GM18867 (cell line): ENCODE measurements at regions not wholly inside any gene's neighbourhood (a gene's known extent, or its start where the extent isn't known, plus 50 kb on each side); places are given as distances from the start of the nearest gene placed in this dataset.

Experiments
- ATAC-seq: cut with Tn5 transposase; IDR thresholded peaks from one replicate; pipeline ENCODE4 v1.9.1; 2021; ENCODE audit warnings: mild to moderate bottlenecking, moderate library complexity; ENCODE audit not compliant: unreplicated experiment

DNA sequence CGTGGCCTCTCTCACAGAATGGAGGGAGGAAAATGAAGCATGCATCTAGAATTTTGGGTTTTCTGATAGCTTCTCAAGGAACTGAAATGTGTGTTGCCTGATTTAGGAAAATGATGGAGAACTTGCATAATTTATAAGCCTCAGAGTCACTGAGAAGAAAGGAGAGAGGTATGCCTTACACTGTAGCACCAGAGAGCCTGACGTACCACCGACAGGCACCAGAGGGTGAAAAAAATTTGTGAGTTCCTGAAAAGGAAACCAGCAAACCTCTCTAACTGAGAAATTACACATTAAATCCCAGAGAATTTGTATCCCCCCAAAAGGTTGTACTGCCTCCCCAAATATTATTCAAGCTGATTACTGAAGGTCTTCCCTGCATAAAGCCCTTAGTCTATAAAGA lies 915.3 kb upstream of the SLITRK6 start:
- ATAC-seq, result no peak

DNA sequence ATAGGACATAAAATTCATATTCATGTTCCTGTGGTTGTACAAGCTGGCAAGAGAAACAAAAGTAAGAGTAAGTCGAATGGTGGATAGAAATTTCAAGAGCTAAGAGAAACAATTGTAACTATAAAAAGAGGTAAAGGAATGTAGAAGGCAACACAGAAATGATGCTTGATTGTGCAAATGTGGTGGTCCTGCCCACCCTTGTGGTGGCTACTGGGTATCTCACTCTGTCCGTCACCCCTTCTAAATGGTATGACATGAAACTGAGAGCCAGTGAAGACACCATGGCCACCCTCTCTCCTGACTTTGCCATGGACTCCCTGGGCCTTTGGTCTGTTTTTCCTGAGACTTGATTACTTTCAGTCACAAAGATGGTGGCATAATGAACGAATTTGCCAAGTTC lies 925.9 kb upstream of the SLITRK6 start:
- ATAC-seq, result no peak

DNA sequence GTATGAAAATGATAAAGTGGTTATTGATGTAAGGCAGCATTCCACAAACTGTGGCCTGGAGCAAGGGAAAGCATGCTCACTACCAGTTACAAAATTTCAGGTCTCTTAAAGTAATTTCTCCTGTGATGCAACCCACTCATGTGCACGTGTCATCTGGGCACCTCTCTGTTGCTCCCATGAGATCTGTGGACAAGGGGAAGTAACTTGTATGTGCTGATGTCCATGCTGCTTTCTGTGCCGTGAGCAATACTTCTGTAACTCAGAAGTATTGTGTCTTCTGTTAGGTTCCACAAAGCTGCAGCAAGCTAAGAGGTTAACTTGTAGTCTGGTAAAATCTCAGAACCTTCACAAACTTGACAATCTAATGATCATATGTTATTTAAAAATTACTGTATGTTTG lies 930.0 kb upstream of the SLITRK6 start:
- ATAC-seq, result no peak

DNA sequence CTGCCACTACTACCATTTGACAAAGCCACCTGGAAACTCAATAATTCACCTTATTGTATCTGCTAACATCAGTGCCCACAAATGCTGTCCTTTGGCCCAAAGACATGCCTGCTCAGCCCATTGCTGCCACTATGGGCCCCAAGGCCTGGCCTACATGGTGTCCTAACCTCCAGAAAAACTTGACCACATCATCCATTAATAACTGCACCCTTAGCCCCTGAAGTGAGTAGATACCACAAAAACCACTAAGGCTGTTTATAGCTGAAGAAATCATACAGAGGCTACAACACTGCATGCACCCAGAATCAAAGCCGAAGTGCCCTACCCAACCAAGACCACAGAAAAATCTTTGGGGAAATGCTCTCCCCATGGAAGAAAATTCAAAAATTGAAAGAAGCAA lies 932.8 kb upstream of the SLITRK6 start:
- no peak for ATAC-seq

DNA sequence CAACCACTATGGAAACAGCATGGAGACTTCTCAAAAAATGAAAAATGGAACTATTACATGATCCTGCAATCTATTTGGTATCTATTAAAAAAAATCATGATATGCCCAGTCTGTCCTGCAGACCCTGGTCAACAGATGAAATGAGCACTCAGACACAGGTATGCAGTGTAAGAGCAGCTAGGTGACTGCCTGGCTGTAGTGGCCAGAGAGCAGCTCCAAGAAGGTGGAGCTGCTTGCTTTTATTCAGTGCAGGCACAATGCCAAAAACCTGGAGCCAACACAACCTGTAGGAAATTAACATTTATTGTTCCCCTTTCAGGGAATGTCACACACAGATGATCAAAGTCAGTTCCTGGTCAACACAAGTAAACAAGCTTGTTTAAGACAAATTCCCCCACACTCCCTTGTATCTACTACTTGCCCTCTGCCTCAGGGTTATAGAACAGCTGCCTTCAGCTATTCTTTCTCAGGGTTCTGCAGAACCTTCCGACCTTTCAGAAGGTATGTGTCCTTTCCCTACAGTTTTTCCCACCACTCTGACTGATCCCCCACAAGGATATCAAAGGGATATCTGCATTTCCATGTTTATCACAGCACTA lies 933.7 kb upstream of the SLITRK5 start:
- ATAC-seq, result no peak

DNA sequence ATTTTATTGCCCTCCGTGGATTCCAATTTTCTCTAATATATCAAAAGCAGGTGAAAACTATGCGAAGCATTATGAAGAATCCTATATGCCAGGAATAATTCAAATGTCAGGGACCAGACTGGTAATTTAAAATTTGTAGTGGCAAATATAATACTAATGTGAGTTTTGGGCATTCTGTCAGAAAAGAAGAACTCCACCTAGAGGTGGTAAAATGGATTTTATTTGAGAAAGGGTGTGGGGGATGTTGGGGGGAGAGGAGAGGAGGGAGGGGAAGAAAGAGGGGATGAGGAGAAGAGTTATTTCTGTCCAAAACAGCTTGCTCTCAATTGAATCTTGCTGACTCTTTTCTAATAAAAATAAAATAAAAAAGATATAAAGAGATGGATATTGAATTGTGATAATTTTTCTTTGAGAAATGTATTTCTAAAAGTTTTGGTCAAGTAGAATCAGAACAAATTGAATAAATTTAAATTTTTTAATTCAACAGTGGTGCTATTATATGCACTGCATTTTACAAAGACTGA lies 929.3 kb upstream of the SLITRK5 start:
- ATAC-seq, result no peak

DNA sequence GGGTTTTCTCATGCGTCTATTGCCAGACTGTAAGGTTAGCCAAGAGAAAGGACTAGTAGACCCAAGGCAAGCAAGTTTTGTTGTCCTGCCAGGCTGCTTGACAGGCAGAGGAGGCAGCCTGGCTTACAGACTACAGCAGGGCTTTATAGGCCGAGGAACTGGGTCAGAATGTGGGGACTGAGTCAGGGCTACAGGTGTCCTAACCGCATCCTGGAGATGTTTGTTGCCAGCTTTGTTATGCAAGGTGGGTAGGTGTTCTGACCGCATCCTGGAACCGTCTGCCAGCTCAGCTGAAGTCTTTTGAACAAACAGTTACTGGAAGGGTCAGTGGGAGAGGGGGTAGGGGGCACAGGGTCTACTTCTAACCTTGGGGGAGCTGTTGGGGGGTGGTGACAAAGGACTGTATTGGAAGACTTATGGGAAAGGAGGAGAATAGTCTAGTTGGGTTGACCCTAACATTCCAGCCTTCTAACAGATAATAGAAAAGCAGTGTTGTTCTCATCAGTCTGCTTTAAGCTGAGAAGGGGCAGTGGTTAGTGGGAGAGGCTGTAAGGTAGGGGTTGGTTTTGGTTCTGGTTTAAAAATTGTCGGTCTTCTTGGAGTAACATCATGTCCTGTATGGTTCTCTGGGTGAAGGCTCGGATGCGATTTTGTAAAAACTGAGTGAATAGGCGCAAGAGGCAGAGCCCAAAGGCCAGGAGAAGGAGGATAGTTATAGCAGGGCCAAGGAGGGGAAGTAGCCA lies 913.8 kb upstream of the SLITRK5 start:
- ATAC-seq, result no peak

DNA sequence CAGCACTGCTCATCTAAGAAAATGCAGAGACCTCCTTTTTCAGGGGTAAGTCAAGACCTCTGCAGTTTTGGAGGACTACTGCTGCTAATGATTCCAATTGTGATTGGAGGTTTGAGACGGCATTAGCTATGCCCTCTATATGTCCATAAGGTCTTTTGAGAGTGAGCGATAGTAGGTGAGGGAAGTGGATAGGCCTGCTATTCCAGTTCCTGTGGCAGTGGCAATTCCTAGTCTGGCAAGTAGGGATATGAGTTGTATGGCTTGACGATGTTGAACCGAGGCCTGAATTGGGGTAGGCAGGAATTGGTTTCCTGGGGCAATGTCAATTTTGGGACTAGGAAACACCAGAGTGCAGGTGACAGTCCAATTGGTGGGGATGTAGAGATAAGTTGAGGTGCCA lies 913.1 kb upstream of the SLITRK5 start:
- no peak for ATAC-seq

DNA sequence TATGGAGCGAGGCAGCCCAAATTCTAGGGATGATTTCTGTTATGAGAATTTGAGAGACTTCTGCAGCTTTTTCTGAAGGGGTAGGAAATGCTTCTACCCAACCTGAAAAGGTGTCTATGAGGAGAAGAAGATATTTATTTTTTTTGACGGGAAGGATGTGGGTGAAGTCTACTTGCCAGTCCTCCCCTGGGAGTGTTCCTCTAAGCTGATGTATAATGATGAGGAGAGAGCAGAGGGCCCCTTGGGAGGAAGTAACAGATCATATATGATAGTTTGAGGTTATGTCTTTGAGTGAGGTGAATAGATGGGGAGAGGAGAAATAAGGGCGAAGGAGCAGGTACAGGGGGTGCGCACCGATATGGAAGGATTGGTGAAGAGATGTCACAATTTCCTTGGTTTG lies 910.6 kb upstream of the SLITRK5 start:
- ATAC-seq, result no peak

DNA sequence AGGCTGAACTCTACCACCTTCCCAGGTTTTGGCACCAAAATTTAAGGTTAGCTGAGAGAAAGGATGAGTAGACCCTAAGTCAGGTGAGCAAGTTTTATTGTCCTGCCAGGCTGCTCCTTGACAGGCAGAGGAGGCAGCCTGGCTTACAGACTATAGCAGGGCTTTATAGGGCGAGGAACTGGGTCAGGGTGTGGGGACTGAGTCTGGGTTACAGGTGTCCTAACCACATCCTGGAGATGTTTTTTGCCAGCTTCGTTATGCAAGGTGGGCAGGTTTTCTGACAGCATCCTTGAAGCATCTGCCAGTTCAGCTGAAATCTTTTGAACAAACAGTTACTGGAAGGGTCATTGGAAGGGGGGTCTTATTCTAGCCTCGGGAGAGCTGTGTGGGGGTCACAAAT lies 905.7 kb upstream of the SLITRK5 start:
- ATAC-seq, result no peak

DNA sequence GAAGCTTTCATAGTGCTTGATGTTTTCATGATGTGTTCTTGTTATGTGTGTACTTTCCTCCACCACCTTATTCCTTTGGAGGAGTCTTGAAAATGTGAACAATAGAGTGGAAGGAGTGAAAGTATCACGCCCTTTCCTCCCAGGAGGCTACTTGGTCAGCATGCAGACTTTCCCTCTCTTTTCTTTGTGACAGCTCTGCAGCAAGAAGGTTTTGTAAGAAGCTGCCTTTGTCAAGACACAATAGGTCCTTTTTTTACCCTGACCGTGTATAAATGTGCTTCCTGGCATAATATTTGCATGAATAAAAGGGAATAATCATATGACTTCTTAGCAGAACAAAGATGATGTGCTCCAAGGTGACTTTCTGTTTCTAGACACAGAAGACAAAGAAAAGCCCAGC lies 882.6 kb upstream of the SLITRK5 start:
- no peak for ATAC-seq

DNA sequence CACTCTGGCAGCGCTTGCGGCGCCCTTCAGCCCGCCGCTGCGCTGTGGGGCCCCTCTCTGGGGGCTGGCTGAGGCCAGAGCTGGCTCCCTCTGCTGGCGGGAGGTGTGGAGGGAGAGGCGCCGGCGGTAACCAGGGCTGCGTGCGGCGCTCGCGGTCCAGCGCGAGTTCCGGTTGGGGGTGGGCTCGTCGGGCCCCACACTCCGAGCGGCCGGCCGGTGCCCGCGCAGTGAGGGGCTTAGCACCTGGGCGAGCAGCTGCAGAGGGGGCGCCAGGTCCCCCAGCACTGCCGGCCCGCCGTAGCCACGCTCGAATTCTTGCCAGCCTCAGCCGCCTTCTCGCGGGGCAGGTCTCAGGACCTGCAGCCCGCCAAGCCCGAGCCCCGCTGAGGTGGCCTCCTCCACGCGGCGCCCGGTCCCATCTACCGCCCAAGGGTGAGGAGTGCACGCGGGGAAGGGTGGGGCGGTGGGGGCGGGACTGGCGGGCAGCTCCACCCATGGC lies 879.0 kb upstream of the SLITRK5 start:
- ATAC-seq, result no peak

DNA sequence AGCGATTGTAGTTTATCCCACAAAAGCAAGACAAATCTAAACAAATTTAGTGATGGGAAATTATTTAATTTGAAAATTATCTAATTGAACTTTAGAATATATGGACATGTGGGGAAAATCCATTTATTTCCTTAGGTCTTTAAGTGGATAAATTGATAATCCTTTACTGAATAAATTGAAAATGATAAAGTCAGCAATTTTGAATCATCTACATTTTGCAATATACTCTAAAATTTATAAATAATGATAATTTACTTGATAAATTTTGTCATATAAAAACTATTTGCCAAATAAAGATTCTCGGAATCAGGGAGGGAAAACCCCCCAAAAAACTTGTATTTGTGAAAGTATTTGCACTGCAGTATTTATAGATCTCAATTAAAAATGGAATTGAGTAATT lies 875.3 kb upstream of the SLITRK5 start:
- ATAC-seq, result no peak

DNA sequence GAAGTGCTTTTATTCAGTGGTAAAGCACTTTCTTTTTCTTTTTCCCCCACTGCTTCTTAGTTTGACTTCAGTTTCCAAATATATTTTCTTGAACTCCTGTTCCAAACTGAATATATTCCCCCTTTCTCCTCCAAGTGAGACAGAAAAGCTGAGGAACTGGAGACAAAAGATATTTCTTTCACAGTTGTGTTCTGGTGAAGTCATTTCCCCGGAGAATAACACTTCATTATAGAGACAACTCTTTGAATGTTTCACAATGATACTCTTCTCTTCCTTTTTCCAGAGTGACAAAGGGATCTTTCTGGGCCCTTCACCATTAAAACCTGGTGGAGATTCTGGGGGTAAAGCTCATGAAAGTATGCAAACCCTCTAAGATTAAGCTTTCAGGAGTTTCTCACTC lies 860.8 kb upstream of the SLITRK5 start:
- ATAC-seq, result no peak

DNA sequence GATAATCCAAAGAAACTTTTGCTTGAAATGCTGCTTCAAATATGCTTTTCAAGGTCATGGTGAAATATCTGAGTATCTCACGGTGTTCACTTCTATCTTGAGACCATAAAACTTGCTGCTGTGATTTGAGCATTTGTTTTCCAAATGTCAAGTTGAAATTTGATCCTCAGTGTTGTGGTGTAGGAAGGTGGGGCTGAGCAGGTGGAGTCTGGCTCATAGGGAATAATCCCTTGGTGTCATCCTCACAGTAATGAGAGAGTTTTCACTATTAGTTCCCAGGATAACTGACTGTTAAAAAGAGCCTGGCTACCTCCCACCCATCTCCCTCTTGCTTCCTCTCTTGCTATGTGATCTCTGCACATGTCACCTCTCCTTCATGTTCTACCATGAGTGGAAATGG lies 858.0 kb upstream of the SLITRK5 start:
- no peak for ATAC-seq

DNA sequence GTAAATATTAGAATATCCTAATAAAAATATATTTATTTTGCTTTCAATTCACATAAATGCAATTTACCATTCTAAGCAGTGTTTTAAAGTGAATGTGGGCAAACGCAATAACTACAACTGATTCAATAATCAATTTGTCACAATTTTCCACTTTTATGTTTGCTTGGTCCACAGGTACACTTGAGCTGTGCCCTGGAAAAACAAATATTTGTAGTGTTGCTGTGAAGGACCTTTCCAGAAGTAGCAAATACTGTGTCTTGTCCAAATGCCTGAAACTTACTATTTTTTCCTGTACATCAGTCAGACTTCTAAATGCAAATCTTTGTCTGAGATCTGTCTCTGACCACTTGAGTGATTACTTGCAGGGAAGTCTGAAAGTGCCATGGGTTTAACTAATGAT lies 845.8 kb upstream of the SLITRK5 start:
- ATAC-seq, result no peak

DNA sequence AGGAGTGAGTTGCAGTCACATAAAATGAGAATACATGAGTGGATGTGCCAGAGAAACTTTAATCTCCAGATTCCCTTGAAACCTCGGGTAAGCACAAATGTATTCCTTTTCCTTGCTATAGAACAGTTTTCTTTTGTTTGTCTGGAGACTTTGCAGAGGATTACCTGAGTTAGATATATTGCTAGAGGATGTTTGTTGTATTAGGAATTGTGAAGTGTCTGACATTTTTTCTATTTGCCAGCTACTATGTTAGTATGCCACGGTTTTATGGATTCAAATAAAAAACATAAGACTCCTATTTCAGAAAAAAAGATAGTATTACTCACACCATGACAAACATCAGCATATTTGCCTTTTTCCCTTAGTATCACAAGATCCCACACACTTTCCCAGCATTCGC lies 844.9 kb upstream of the SLITRK5 start:
- ATAC-seq, result no peak

DNA sequence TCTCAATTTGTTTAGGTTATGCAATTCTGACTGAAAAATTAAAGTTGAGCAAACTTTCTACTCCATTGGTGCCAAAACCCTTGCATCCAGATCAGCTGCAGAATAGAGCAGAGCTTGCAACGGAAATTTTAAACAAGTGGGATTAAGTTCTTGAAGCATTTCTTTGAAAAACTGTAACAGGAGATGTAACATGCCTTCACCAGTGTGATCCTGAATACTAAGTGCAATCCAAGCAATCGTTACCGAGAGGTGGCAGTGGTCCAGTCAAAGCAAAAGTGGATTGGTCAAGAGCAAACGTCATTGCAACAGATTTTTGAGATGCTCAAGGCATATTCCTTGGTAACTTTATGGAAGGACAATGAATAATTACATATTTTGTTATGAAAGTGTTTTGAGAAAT lies 841.1 kb upstream of the SLITRK5 start:
- ATAC-seq, result no peak

DNA sequence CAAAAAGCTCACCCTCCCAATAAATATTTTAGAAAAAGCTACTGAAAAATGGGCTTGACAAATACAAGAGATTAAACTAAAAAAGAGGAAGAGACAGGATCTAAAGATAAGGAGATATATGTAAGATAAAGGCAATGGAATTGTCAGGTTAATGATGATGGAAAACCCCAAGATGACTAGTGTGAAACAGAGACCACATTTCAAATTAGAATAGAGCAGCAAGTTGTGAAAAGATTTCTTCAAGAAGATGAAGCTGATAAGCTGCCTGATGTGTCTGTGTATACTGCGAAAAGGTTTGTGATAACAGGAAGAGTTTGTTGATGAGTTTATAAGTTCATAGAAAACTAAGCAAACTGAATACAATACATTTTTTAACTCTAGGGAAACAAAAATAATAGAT lies 840.1 kb upstream of the SLITRK5 start:
- no peak for ATAC-seq

DNA sequence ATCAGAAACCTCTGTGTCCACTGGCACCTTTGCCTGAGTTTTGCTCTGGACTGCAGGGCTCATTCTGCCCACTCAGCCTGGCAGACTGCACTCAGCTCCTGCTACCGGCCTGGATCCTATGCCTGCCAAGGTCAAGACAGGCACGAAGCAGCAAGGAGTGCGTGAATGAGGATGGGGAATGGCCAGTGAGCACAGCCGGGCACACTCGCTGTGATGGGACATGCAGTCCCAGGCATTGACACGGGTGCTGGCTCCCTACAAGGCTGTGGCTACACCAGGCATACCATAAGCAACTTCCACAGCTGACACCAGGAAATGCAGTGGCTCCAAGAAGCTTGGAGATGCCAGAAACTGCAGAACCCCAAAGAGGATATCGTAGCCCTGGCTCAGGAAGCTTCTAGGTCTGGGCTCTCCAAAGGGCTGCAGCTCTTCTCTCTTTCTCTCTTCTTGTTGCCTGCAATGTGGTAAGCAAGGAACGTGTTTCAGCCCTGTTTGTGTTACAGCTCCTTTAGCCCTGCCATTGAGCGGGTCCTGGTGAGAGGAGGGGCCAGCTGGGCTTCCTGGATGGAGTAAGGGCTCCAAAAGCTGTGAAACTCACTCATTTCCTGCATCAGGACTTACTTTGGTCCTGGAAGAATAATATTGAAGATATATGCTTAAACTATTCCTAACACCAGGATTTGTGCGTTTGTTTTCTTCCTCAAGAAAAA lies 832.6 kb upstream of the SLITRK5 start:
- ATAC-seq, result no peak

DNA sequence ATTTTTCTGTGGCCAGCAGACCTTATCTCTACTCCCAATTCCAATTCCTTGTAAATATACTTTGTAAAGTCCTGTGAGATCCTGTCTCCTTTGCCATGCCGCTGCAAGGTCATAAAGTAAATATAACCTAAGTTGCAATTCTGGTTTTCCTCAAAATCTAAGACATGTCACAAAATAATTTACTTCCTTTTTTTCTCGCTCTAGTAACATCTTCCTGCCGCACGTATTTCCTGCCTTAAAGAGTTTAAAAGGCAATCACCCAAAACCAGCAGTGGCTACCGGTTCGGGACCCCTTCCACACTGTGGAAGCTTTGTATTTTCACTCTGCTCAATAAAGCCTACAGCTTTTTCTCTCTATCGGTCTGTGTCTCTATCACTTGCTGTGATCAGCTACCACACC lies 832.0 kb upstream of the SLITRK5 start:
- ATAC-seq, result no peak
